ENCODE measurements at regions not wholly inside any gene's neighbourhood (a gene's known extent, or its start where the extent isn't known, plus 50 kb on each side); places are given as distances from the start of the nearest gene placed in this dataset.
A peak's percentile ranks its signal among the peaks of the same experiment; 100 is the strongest.

GRCh38 chr9:87324613-87325194 is 173.0 kb upstream of the DAPK1 start:
- DNase-seq (ENCODE audit: low spot score in 2 of 2) (peak in 1 of 2 donors; percentile 4), ATAC-seq (ENCODE audit: low read depth) (no peak)
- no peaks in the 10 kb centered on the region for H3K36me3 Mint-ChIP-seq
- H3K4me1 Mint-ChIP-seq: no peaks in the 10 kb centered on the region
- H3K27me3 Mint-ChIP-seq: no peaks in the 10 kb centered on the region
- no peak overlapping the region for H3K4me3 Mint-ChIP-seq
- no peak overlapping the region for H3K27ac Mint-ChIP-seq
- no peaks in the 10 kb centered on the region for H3K9me3 Mint-ChIP-seq

- Mint-ChIP-seq H3K27me3 (no peaks in the 10 kb centered on the region), H3K4me1 (no peaks in the 10 kb centered on the region)
- no peak for ATAC-seq (ENCODE audit: low read depth)
These were observed 170.0 kb upstream of the DAPK1 start for GRCh38 chr9:87327575-87328125.

GRCh38 chr9:87333802-87334201 is 163.9 kb upstream of the DAPK1 start:
- Mint-ChIP-seq H3K4me1 (peaks cover 4% of the 10 kb centered on the region), H3K27me3 (peaks cover 10% of the 10 kb centered on the region), H3K9me3 (peaks cover 5% of the 10 kb centered on the region), H3K4me3 (no peak overlapping the region), H3K36me3 (no peaks in the 10 kb centered on the region), H3K27ac (no peak overlapping the region)
- DNase-seq (ENCODE audit: low spot score in 2 of 2): no peak
- no peak for ATAC-seq (ENCODE audit: low read depth)

More at GRCh38 chr9:87327575-87328125, 170.0 kb upstream of the DAPK1 start:
- Mint-ChIP-seq H3K36me3 (no peaks in the 10 kb centered on the region), H3K9me3 (peaks cover 5% of the 10 kb centered on the region), H3K4me3 (no peak overlapping the region), H3K27ac (no peak overlapping the region)
- no peak for DNase-seq (ENCODE audit: low spot score in 2 of 2)

- Mint-ChIP-seq H3K36me3 (no peaks in the 10 kb centered on the region), H3K4me3 (no peak overlapping the region), H3K27ac (no peak overlapping the region), H3K27me3 (peaks cover 10% of the 10 kb centered on the region), H3K9me3 (peaks cover 5% of the 10 kb centered on the region), H3K4me1 (peaks cover 4% of the 10 kb centered on the region)
- no peak for DNase-seq (ENCODE audit: low spot score in 2 of 2)
- ATAC-seq (ENCODE audit: low read depth): no peak
These were observed 163.3 kb upstream of the DAPK1 start for GRCh38 chr9:87334366-87334765.

- Mint-ChIP-seq H3K4me3 (no peak overlapping the region), H3K27me3 (peaks cover 10% of the 10 kb centered on the region), H3K36me3 (no peaks in the 10 kb centered on the region), H3K4me1 (peaks cover 4% of the 10 kb centered on the region), H3K9me3 (no peaks in the 10 kb centered on the region), H3K27ac (no peak overlapping the region)
- no peak for DNase-seq (ENCODE audit: low spot score in 2 of 2)
- no peak for ATAC-seq (ENCODE audit: low read depth)
These were observed 161.3 kb upstream of the DAPK1 start for GRCh38 chr9:87336407-87336806.

- H3K27ac Mint-ChIP-seq: no peak overlapping the region
These were observed 160.7 kb upstream of the DAPK1 start for GRCh38 chr9:87336914-87337333.

GRCh38 chr9:87337335-87338087 is 160.2 kb upstream of the DAPK1 start:
- peaks cover 2% of the 10 kb centered on the region for H3K9me3 Mint-ChIP-seq
- H3K36me3 Mint-ChIP-seq: no peaks in the 10 kb centered on the region
- no peak overlapping the region for H3K4me3 Mint-ChIP-seq
- H3K27me3 Mint-ChIP-seq: peaks cover 13% of the 10 kb centered on the region
- no peak overlapping the region for H3K27ac Mint-ChIP-seq
- peaks cover 4% of the 10 kb centered on the region for H3K4me1 Mint-ChIP-seq
- no peak for ATAC-seq (ENCODE audit: low read depth)
- no peak for DNase-seq (ENCODE audit: low spot score in 2 of 2)

More at GRCh38 chr9:87336914-87337333, 160.7 kb upstream of the DAPK1 start:
- DNase-seq (ENCODE audit: low spot score in 2 of 2) (no peak), ATAC-seq (ENCODE audit: low read depth) (no peak)
- Mint-ChIP-seq H3K4me3 (peak overlapping the region; percentile 18), H3K4me1 (peaks cover 4% of the 10 kb centered on the region), H3K36me3 (no peaks in the 10 kb centered on the region), H3K9me3 (no peaks in the 10 kb centered on the region), H3K27me3 (peaks cover 11% of the 10 kb centered on the region)

GRCh38 chr9:87338088-87338989 is 159.3 kb upstream of the DAPK1 start:
- H3K4me1 Mint-ChIP-seq: peaks cover 4% of the 10 kb centered on the region
- ATAC-seq (ENCODE audit: low read depth): no peak
- no peak overlapping the region for H3K4me3 Mint-ChIP-seq
- peaks cover 2% of the 10 kb centered on the region for H3K9me3 Mint-ChIP-seq
- H3K27ac Mint-ChIP-seq: no peak overlapping the region
- H3K27me3 Mint-ChIP-seq: peaks cover 13% of the 10 kb centered on the region
- H3K36me3 Mint-ChIP-seq: no peaks in the 10 kb centered on the region
- no peak for DNase-seq (ENCODE audit: low spot score in 2 of 2)

- no peak overlapping the region for H3K4me3 Mint-ChIP-seq
- peaks cover 2% of the 10 kb centered on the region for H3K9me3 Mint-ChIP-seq
- H3K27ac Mint-ChIP-seq: no peak overlapping the region
- H3K36me3 Mint-ChIP-seq: no peaks in the 10 kb centered on the region
- no peak for ATAC-seq (ENCODE audit: low read depth)
- no peak for DNase-seq (ENCODE audit: low spot score in 2 of 2)
- peaks cover 4% of the 10 kb centered on the region for H3K4me1 Mint-ChIP-seq
- peaks cover 11% of the 10 kb centered on the region for H3K27me3 Mint-ChIP-seq
These were observed 157.3 kb upstream of the DAPK1 start for GRCh38 chr9:87340391-87340790.

GRCh38 chr9:87342743-87343142 is 154.9 kb upstream of the DAPK1 start:
- H3K27ac Mint-ChIP-seq: no peak overlapping the region
- H3K4me3 Mint-ChIP-seq: no peak overlapping the region
- no peaks in the 10 kb centered on the region for H3K36me3 Mint-ChIP-seq
- H3K9me3 Mint-ChIP-seq: peaks cover 2% of the 10 kb centered on the region
- no peak for DNase-seq (ENCODE audit: low spot score in 2 of 2)
- ATAC-seq (ENCODE audit: low read depth): no peak
- peaks cover 4% of the 10 kb centered on the region for H3K27me3 Mint-ChIP-seq
- H3K4me1 Mint-ChIP-seq: no peaks in the 10 kb centered on the region

GRCh38 chr9:87343816-87344430 is 153.7 kb upstream of the DAPK1 start:
- Mint-ChIP-seq H3K27me3 (peaks cover 4% of the 10 kb centered on the region), H3K9me3 (peaks cover 2% of the 10 kb centered on the region), H3K4me1 (no peaks in the 10 kb centered on the region), H3K27ac (no peak overlapping the region), H3K36me3 (no peaks in the 10 kb centered on the region), H3K4me3 (no peak overlapping the region)
- DNase-seq (ENCODE audit: low spot score in 2 of 2): no peak
- ATAC-seq (ENCODE audit: low read depth): no peak

- peaks cover 5% of the 10 kb centered on the region for H3K9me3 Mint-ChIP-seq
- H3K36me3 Mint-ChIP-seq: no peaks in the 10 kb centered on the region
- H3K4me1 Mint-ChIP-seq: no peaks in the 10 kb centered on the region
- H3K27me3 Mint-ChIP-seq: peaks cover 4% of the 10 kb centered on the region
- ATAC-seq (ENCODE audit: low read depth): no peak
- no peak overlapping the region for H3K4me3 Mint-ChIP-seq
- no peak for DNase-seq (ENCODE audit: low spot score in 2 of 2)
- H3K27ac Mint-ChIP-seq: no peak overlapping the region
These were observed 151.5 kb upstream of the DAPK1 start for GRCh38 chr9:87346061-87346665.

GRCh38 chr9:87350915-87351314 is 146.8 kb upstream of the DAPK1 start:
- no peak overlapping the region for H3K27ac Mint-ChIP-seq
- no peak for DNase-seq (ENCODE audit: low spot score in 2 of 2)
- peaks cover 2% of the 10 kb centered on the region for H3K9me3 Mint-ChIP-seq

More at GRCh38 chr9:87350915-87351314, 146.8 kb upstream of the DAPK1 start:
- peaks cover 2% of the 10 kb centered on the region for H3K27me3 Mint-ChIP-seq
- no peaks in the 10 kb centered on the region for H3K4me1 Mint-ChIP-seq
- no peak for ATAC-seq (ENCODE audit: low read depth)
- no peaks in the 10 kb centered on the region for H3K36me3 Mint-ChIP-seq
- no peak overlapping the region for H3K4me3 Mint-ChIP-seq
